ENCODE measurements at regions not wholly inside any gene's neighbourhood (a gene's known extent, or its start where the extent isn't known, plus 50 kb on each side); places are given as distances from the start of the nearest gene placed in this dataset.

DNA sequence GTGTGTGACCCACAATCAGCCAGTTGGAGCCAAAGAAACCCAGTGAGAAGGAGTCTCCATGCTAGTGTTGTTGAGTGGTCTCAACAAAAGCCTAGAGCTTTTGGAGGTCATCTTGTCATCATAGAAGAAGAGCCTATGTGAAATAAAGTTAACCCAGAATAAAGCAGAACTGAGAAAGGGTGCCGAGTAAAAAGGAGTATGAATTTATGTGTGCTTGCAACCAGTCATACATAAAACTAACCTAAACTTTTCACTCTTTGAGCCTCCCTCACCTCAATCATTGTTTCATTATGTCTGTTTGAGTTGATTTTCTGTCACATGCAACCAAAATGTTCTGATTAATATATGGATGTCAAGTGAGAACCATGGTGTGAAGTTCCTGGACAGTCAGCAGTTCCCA is 599.3 kb upstream of the ZEB2 start:
- TF ChIP-seq, protein P1, sequence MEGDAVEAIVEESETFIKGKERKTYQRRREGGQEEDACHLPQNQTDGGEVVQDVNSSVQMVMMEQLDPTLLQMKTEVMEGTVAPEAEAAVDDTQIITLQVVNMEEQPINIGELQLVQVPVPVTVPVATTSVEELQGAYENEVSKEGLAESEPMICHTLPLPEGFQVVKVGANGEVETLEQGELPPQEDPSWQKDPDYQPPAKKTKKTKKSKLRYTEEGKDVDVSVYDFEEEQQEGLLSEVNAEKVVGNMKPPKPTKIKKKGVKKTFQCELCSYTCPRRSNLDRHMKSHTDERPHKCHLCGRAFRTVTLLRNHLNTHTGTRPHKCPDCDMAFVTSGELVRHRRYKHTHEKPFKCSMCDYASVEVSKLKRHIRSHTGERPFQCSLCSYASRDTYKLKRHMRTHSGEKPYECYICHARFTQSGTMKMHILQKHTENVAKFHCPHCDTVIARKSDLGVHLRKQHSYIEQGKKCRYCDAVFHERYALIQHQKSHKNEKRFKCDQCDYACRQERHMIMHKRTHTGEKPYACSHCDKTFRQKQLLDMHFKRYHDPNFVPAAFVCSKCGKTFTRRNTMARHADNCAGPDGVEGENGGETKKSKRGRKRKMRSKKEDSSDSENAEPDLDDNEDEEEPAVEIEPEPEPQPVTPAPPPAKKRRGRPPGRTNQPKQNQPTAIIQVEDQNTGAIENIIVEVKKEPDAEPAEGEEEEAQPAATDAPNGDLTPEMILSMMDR (IDR thresholded peaks at IDR 0.05): no peak
- no peak for TF ChIP-seq POLR2A (IDR thresholded peaks at IDR 0.05)

Measured in Peyer's patch (tissue), 4 donors.